GM21423 (cell line): ENCODE measurements at regions not wholly inside any gene's neighbourhood (a gene's known extent, or its start where the extent isn't known, plus 50 kb on each side); places are given as distances from the start of the nearest gene placed in this dataset.
"Not testable (repeated sequence)": the region's sequence is repeated elsewhere in the genome, so short reads cannot be mapped to it uniquely, and the experiment has no call there.

ENCODE experiments used
- ATAC-seq: cut with Tn5 transposase; IDR thresholded peaks from one replicate; pipeline ENCODE4 v1.9.1; 2021; ENCODE audit warnings: mild to moderate bottlenecking, moderate library complexity; ENCODE audit not compliant: unreplicated experiment

DNA sequence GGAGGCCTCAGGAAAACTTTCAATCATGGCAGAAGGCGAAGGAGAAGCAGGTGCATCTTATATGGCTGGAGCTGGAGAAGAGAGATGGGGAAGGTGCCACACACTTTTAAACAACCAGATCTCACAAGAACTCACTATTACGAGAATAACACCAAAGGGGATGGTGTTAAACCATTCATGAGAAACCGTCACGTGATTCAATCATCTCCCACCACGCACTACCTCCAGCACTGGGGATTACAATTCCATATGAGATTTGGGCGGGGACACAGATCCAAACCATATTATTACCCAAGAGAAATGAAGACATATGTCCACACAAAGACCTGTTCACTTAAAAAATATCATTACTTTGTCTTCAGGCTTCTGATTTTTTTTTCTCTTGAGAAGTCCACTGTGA is 518.5 kb downstream of the DCDC2C start:
- ATAC-seq, result no peak

DNA sequence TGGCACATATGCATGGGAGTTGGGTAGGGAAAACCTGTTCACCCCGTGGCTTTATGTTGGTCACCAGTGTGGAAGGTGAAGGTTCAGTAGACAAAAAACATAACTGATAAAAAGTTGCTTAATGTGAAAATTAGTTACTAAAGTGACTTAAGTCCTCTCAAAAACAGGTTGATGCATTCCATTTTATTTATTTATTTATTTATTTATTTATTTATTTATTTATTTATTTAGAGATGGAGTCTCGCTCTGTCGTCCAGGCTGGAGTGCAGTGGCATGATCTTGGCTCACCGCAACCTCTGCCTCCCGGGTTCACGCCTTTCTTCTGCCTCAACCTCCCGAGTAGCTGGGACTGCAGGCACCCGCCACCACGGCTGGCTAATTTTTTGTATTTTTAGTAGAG is 541.0 kb downstream of the DCDC2C start:
- ATAC-seq, result not testable (repeated sequence)

DNA sequence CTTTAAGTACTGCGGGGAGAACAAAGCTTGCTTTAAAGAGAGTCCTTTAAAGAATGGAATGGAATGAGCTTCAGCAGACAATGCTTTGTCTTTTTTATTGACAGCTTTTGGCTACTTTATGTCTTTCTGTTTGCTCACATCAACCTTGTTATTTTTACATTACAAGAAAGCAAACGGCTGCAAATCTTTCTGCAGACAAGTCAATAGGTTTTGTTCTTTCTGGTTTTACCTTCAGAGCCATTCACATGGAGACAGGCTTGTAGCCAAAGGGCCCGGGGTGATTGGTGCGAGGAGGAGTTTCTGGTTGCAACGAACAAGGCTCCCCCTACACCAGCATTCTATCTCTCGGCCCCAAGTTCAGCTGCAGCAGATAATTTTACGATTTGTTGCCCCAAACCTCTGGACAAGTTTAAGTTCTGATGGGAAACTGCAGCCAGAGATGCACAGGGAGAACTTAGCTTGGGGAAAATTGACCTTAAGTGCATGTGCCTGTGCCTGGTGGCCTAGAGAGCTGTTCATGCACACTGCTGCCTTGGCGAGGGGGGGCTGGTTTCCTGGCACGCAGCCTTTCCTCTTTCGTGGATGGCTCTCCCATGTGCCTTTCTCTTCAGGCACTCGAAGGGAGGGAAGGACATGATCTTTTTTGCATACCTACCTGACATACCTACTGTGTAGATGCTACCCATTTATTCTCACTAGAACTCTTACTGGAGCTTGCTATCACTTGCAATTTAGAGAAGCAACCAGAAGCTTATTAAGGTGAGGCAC is 543.2 kb downstream of the DCDC2C start:
- no peak for ATAC-seq

DNA sequence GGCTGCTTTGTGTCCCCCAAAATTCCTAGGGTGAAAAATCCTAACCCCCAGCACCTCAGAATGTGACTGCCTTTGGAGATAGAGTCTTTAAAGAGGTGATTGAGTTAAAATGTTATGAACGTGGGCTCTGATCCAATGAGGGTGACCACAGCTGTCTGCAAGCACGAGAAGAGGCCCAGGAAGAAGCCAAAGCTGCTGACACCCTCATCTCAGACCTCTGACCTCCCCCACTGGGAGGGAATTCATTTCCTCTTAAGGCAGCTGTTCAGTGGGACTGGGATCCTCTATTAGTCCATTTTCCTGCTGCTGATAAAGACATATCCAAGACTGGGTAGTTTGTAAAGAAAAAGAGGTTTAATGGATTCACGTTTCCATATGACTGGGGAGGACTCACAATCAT is 544.4 kb downstream of the DCDC2C start:
- no peak for ATAC-seq

DNA sequence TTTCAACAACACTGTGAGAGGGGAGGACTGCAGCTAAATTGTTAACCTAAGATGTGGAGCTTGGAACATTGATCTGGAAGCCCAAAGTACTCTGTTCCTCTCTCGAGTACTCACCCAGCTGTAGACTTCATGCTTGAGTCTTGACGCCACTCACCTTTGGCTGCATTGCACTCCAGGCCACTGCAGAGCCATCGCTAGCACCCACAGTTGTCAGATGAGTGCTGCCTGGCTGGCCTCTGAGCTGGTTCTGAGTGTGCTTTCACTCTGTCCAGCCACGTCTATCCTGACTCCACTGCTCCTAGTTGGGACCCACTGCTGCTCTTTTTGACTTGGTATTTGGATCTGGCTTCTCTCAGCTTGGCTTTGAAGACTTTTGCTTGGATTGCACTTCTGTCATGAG is 552.1 kb downstream of the DCDC2C start:
- no peak for ATAC-seq

DNA sequence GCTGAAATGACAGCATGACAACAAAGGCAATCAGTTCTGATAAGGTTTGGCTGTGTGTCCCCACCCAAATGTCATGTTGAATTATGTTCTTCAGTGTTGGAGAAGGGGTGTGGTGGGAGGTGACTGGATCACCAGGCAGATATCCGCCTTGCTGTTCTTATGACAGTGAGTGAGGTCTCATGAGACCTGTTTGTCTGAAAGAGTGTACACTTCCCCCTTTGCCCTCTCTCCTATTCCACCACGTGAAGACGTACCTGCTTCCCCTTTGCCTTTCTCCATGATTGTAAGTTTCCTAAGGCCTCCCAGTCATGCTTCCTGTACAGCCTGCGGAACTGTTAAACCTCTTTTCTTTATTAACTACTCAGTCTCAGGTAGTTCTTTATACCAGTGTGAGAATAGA is 553.0 kb downstream of the DCDC2C start:
- ATAC-seq, result no peak

DNA sequence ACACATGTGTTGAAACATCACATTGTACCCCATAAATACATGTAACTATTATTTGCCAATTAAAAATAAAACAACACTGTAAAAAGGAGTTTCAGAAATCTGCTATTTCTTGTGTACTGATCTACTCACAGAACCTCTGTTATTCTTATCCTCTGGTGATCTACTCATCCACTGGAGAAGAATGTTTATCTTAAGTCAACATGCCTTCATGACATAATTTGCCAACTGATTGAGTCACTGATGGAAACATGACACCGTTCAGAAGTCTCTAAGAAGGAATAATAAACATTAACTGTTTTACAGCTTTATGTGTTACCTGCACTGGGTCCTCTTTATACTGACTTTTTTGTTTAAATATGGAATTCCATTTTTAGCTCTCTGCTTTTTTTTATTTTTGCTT is 555.2 kb downstream of the DCDC2C start:
- no peak for ATAC-seq

DNA sequence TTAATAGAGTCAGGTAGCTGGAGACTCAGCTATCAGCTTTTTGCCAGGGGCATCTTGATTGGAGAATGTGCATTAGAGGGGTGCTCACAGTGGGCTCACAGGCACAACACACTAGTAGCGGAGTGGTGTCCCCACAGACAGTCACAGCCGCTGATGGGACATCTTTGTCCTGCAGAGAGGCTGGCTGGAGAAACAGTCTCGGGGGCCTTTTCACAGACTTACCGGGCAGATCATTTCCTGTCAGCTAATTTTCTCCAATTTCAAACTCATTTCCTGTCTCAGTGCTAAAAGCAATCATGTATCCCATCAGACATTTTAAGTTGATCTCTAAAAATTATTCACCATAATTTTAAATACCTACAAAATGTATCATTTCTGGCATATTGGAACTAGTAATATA is 562.6 kb downstream of the DCDC2C start:
- ATAC-seq, result no peak

DNA sequence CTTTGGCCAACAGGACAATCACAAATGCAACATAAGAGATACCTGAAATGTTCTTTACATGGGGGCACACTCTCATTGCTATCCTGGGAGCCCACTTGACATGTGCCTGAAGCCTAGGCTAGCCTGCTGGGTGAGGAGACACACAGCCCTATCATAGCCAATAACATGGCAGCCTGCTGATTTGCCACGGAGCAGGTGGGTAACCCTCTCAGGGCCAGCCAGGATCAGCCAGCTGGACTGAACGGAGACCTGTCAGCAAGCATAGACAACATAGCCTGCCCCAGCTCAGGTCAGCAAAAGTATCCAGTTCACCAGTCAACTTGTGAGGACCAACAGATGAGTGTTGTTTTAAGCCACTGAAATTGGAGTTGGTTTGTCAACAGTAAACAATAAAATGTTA is 566.5 kb downstream of the DCDC2C start:
- no peak for ATAC-seq

DNA sequence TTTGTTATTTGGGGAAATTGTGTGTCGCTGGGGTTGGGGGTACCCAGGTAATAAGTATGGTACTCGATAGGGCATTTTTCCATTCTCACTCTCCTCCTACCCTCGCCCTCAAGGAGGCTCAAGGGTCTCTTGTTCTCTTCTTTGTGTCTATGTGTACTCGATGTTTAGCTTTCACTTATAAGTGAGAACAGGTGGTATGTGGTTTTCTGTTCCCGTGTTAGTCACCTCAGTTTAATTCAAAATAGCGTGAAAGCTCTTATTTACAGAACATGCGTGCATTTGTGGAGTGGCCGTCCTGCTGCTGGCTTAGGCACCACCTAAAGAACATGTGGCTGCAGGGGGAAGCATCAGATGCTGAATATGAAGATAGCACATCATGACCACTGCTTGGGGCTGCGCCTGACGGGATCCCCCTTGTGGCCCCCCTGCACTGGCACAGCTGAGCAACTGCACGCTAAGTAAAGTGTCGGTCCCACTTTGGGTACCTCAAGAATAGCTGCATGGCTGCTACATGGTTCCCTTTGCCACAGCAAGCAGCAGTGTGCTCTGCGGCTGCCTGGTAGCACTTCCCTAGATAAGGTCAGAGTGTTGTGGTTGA is 569.0 kb downstream of the DCDC2C start:
- no peak for ATAC-seq

DNA sequence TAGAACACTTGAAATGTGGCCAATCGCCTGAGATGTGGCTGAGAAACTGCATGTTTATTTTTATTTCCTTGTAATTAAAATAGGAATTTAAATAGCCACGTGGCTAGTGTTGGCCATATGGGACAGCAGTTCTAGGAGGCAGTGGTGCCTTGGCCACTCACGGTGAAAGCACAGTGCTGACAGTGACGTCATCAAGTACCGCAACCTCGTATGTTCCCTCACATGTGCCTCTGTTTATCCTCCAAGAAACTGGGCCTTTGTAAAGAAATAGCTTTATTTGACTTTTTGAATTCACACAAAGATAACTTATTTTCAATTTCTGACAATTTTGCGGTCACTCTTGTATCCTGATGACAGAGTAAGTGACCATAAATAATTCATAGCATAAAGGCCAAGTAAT is 575.0 kb downstream of the DCDC2C start:
- no peak for ATAC-seq

DNA sequence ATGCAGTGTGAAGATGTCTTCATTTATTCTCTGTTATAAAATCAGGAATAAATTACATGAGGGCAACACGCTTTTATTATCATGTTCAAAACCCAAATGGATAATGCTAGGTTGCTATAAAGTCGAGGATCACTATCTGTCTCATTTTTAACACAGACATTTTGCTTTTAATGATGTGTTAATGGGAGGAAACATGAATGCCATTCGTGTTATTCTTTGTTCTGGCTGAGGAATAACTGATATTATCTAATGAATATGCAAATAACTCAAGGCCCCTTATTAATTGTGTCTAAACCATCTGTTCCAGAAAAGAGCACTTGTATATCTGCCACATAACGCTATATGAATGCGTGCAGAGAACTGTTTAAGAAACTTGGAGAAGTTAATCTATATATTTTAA is 576.1 kb downstream of the DCDC2C start:
- ATAC-seq, result no peak

DNA sequence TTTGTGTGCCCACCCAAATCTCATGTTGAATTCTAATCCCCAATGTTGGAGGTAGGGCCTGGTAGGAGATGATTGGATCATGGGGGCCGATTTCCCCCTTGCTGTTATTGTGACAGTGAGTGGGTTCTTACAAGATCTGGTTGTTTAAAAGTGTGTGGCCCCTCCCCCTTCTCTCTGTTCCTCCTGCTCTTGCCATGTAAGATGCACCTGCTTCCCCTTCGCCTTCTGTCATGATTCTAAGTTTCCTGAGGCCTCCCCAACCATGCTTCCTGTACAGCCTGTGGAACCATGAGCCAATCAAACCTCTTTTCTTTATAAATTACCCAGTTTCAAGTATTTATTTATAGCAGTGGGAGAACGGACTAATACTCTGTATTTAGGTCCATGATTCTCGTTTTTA is 588.1 kb downstream of the DCDC2C start:
- no peak for ATAC-seq

DNA sequence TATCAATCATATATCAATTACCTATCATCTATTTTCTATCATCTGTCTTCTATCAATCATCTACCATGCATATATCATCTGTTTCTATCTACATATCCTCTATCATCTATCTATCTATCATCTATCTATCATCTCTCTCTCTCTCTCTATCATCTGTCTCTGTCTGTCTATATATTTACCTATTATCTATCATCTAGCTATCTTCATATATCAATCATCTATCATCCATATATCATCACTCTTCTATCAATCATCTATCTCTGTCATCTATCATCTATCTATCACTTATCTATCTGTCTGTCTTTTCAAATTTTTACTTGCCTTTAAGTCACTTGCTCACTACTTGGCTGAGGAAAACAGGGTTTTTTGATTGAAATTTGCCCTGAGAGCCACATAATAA is 592.3 kb downstream of the DCDC2C start:
- no peak for ATAC-seq

DNA sequence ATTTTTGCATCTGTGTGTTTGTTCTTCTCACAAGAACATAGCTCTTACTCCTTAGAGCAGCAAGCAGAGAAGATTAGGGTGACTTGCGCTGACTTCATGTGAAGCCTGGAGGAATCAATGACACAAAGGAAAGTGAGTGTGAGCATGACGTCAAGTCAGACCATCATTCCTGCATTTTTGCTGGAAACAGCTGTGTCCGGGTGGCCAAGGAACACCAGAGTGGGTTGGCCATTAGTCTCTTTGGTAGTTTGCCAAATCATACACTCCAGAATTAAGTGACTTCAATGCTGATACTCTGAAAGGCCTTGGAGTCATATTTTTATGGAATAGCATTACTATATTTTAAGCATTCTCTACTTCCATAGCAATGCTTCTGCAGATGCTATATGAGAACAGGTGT is 597.2 kb downstream of the DCDC2C start:
- ATAC-seq, result no peak

DNA sequence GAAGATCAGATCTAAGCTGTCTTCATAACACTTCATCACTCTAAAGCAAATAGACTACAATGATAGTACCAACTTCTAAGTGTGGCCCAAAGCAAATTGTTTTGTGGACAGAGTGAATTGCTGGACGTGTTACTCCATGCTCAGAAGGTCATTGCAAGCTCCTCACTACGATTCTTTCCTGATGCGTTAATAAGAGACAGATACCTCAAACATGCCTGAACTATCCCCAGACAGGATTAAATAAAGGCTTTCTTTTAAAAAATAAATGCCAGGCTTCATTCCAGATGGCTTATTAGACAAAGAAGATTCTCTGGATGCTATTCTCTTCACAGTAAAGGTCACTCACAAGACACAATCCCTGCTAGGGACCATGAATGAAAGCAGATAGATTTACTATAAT is 621.2 kb downstream of the DCDC2C start:
- ATAC-seq, result no peak

DNA sequence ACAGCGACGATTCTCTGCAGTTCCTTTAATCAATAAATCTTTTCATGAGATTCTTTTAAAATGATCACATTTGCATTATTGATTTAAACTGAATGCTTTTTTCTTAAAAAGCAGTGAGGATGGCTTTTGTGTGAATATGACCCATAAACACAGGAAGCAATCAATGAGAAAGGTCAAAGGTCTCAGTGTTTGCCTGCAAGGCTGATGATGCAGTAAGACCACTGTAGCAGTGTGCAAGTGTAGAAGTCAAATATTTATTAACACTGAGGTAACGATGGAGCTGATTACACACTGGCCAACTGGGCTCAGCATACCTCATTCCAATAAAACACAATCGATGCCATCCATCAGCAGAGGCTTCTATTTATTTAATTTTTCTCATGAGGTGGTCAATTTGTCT is 633.5 kb downstream of the DCDC2C start:
- no peak for ATAC-seq

DNA sequence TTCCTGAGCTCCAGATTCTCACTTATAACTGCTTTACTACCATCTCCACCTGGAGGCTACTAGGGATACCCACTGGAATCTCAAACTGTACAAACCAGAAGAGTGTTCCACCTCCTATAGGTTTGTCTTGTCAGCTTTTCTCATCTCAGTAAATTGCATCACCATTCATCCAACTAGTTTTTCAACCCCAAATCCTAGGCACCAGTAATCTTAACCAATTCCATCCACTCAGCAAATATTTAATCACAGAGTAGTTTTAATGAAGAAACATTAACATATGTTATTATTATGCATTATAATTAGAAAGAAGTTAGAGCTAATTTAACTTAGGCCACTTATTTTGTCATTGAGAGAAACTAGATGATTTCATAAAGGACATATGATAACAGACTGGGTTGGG is 635.0 kb downstream of the DCDC2C start:
- no peak for ATAC-seq

DNA sequence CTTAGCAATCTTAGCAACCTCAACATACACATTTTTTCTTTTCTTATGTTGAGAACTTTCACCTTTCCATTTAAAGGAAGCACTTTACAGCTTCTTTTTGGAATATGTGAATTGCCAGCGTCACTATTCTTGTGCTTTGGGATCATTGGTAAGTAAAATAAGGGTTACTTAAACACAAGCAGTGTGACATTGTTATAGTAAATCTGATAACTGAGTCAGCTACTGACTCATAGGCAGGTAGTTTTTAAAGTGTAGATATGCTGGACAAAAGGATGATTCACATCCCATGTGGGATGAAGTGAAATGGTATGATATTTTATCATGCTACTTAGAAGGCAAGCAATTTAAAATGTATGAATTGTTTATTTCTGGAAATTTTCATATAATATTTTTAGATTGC is 637.2 kb downstream of the DCDC2C start:
- no peak for ATAC-seq

DNA sequence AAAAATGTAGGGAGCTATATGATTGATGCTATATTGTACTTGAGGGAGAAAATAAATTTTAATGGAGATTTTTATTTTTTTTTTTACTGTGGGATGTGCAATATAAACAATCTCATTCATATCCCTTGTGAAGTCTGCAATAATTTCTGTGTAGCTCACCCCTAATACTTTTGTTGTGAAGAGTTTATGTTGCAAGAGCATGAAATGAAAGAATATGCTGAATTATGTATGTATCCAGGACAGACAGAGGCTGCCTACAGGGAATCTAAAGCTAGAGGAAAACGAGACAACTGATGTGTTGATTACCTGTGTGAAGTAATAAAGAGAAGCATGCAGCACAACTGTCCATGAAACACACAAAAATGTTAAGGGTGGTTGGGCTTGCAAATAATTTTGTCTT is 643.3 kb downstream of the DCDC2C start:
- ATAC-seq, result no peak

DNA sequence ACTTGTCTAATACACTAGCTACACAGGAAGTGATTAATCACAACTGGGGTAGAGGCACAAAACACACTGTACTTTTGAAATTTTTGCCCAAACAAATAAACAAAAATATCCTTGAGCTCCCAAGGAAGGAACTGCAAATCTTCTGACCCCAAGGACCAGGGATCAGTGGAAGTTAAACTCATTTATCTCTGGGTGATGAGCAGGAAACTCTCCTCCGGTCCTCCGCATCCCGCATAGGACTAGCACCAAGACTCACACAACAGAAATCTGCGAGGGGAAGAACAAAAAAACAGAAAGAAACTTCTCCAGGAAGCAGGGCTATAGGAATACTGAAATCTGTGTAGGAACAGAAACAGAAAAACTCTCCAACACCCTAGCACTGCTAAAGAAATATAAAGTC is 650.3 kb downstream of the DCDC2C start:
- ATAC-seq, result no peak

DNA sequence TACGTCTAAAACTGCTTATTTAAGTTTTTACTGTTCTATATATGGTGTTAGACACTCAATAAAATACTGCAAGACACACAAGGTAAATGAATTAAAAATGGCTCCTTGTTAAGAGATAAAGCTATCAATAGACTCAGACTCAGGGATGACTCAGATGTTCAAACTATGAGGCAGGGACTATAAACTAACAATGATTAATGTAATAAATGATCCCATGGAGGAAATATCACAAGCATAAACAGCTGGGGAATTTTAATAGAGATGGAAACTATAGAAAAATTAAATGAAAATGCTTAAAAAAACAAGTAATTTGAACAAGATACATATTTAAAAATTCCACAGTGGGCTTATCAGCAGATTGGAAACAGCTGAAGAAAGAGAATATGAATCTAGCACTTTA is 650.8 kb downstream of the DCDC2C start:
- no peak for ATAC-seq

DNA sequence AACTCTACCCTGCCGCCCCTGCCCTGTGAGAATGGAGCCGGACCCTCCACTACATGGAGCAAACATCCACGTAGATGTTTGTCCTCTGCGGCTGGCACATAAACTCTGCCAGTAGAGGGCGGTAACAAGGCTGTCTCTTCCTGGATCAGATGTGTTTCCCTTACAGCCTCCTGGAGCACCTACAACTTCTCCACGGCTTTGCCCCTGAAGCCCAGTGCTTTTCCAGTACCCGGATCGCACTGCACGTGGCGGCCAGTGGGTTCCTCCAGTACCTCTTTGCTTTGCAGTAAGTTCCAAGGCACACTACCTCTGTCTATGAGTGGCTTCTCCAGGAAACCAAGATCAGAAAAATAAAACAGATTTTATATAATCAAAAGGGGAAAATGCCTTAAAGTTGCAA is 651.3 kb downstream of the DCDC2C start:
- ATAC-seq, result no peak
